WTC11 (cell line): ENCODE measurements at regions not wholly inside any gene's neighbourhood (a gene's known extent, or its start where the extent isn't known, plus 50 kb on each side); places are given as distances from the start of the nearest gene placed in this dataset.
"Not testable (repeated sequence)": the region's sequence is repeated elsewhere in the genome, so short reads cannot be mapped to it uniquely, and the experiment has no call there.

Source experiments
- ATAC-seq: fragments of 200-7000 bp; cut with Tn5 transposase; 2 replicates; pipeline ENCODE4 v1.10.0; 2021; ENCODE audit warnings: mild to moderate bottlenecking, moderate library complexity
- CTCF ChIA-PET: fragments of 300-600 bp; sonication (Branson Sonifier 250); formaldehyde crosslinking; loops from one replicate; lab custom pipeline; 2021; ENCODE audit warnings: antibody characterized with exemption; lab: Charles Lee
- POLR2A ChIA-PET: fragments of 350-600 bp; sonication (Branson Sonifier 250); formaldehyde crosslinking; loops from one replicate; lab custom pipeline; 2021; ENCODE audit warnings: antibody characterized with exemption; lab: Charles Lee
- DNase-seq: peaks from one replicate; pipeline ENCODE4 v3.0.0; 2021; ENCODE audit warnings: low spot score
- H3K27ac Mint-ChIP-seq: 2 replicates; pipeline ENCODE4 v1.8.0; 2021; ENCODE audit warnings: mixed read lengths
- H3K27me3 Mint-ChIP-seq: 2 replicates; pipeline ENCODE4 v1.8.0; 2021; ENCODE audit warnings: low read depth, mild to moderate bottlenecking, moderate library complexity, mixed read lengths
- H3K36me3 Mint-ChIP-seq: 2 replicates; pipeline ENCODE4 v1.8.0; 2021; ENCODE audit warnings: mixed read lengths
- H3K4me1 Mint-ChIP-seq: 2 replicates; pipeline ENCODE4 v1.8.0; 2022; ENCODE audit warnings: mixed read lengths
- H3K4me3 Mint-ChIP-seq: 2 replicates; pipeline ENCODE4 v1.8.0; 2021; ENCODE audit warnings: mild to moderate bottlenecking, moderate library complexity, mixed read lengths
- H3K9me3 Mint-ChIP-seq: 2 replicates; pipeline ENCODE4 v1.8.0; 2021; ENCODE audit warnings: mixed read lengths
- ATF2 ChIP-seq: sonication (generic); formaldehyde crosslinking; IDR thresholded peaks from 2 replicates; pipeline ENCODE4 v1.8.1; 2022; ENCODE audit warnings: low read depth, missing genetic modification reagents, borderline replicate concordance
- ATF3 ChIP-seq: sonication (generic); formaldehyde crosslinking; conservative IDR thresholded peaks from 2 replicates; pipeline ENCODE4 v1.8.1; 2022; ENCODE audit warnings: mild to moderate bottlenecking, missing genetic modification reagents
- ATF6 ChIP-seq: sonication (generic); formaldehyde crosslinking; IDR thresholded peaks from 2 replicates; pipeline ENCODE4 v1.8.1; 2023; ENCODE audit warnings: mild to moderate bottlenecking, missing genetic modification reagents
- EMX1 ChIP-seq: fragments of 250-450 bp; sonication (Bioruptor Pico); IDR thresholded peaks from 2 replicates; pipeline ENCODE4 v1.8.0; 2021; ENCODE audit warnings: mild to moderate bottlenecking
- FOXK1 ChIP-seq: sonication (generic); formaldehyde crosslinking; IDR thresholded peaks from 2 replicates; pipeline ENCODE4 v1.8.0; 2022; ENCODE audit warnings: mild to moderate bottlenecking, moderate library complexity, missing genetic modification reagents
- HMGXB4 ChIP-seq: sonication (generic); formaldehyde crosslinking; IDR thresholded peaks from 2 replicates; pipeline ENCODE4 v1.8.1; 2023; ENCODE audit warnings: mild to moderate bottlenecking, moderate library complexity, missing genetic modification reagents
- JAZF1 ChIP-seq: fragments of 250-450 bp; sonication (Bioruptor Pico); IDR thresholded peaks from 2 replicates; pipeline ENCODE4 v1.9.0; 2021; ENCODE audit warnings: moderate library complexity, mild to moderate bottlenecking, inconsistent platforms
- MXD4 ChIP-seq: fragments of 250-450 bp; sonication (Bioruptor Pico); IDR thresholded peaks from 2 replicates; pipeline ENCODE4 v1.8.0; 2021; ENCODE audit warnings: mild to moderate bottlenecking, moderate library complexity, borderline replicate concordance
- NFE2L1 ChIP-seq: sonication (generic); formaldehyde crosslinking; IDR thresholded peaks from 2 replicates; pipeline ENCODE4 v1.8.1; 2023; ENCODE audit warnings: missing genetic modification reagents
- RORB ChIP-seq: fragments of 250-450 bp; sonication (Bioruptor Pico); IDR thresholded peaks from 2 replicates; pipeline ENCODE4 v1.9.0; 2021; ENCODE audit warnings: mild to moderate bottlenecking
- SOX15 ChIP-seq: fragments of 250-450 bp; sonication (Bioruptor Pico); IDR thresholded peaks from 2 replicates; pipeline ENCODE4 v1.9.0; 2021; ENCODE audit warnings: mild to moderate bottlenecking
- TEAD4 ChIP-seq: sonication (generic); formaldehyde crosslinking; IDR thresholded peaks from 2 replicates; pipeline ENCODE4 v1.8.0; 2022; ENCODE audit warnings: mild to moderate bottlenecking, missing genetic modification reagents
- ZNF121 ChIP-seq: sonication (generic); formaldehyde crosslinking; IDR thresholded peaks from 2 replicates; pipeline ENCODE4 v1.8.0; 2023; ENCODE audit warnings: missing genetic modification reagents
- ZNF232 ChIP-seq: sonication (generic); formaldehyde crosslinking; IDR thresholded peaks from 2 replicates; pipeline ENCODE4 v1.8.0; 2022; ENCODE audit warnings: mild to moderate bottlenecking, missing genetic modification reagents
- TF ChIP-seq, protein P1 (sequence below): sonication (generic); formaldehyde crosslinking; IDR thresholded peaks from 2 replicates; pipeline ENCODE4 v1.8.0; 2022; ENCODE audit warnings: mild to moderate bottlenecking, missing genetic modification reagents
- TF ChIP-seq, protein P2 (sequence below): fragments of 250-450 bp; sonication (Bioruptor Pico); IDR thresholded peaks from 2 replicates; pipeline ENCODE4 v1.8.0; 2021; ENCODE audit warnings: mild to moderate bottlenecking
- TF ChIP-seq, protein P3 (sequence below): sonication (generic); formaldehyde crosslinking; IDR thresholded peaks from 2 replicates; pipeline ENCODE4 v1.8.1; 2022; ENCODE audit warnings: mild to moderate bottlenecking, missing genetic modification reagents, moderate library complexity, borderline replicate concordance

DNA sequence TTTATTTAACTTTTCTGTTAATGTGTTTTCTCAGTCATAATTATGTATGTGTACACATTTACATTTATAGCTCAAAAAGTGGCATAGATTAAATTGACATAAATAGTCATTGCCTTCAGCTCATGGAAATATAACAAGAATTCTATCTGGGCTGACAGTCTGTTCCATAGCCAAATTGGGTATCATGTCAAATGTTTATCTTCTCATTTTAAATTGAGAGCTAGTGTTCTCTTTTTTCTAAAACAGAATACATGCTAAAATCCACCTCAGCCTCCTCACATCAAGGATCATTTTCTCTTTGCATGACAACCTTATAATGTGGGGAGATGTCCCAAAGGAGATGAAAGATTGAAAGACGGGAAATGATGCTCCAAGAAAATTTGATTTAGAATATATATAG lies 144.1 kb upstream of the BCHE start (continued):
- TF ChIP-seq HMGXB4 (no peak), EMX1 (CRISPR knock-in tag) (no peak), TEAD4 (CRISPR knock-in tag) (no peak)
- TF ChIP-seq, protein P1, sequence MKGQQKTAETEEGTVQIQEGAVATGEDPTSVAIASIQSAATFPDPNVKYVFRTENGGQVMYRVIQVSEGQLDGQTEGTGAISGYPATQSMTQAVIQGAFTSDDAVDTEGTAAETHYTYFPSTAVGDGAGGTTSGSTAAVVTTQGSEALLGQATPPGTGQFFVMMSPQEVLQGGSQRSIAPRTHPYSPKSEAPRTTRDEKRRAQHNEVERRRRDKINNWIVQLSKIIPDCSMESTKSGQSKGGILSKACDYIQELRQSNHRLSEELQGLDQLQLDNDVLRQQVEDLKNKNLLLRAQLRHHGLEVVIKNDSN (CRISPR knock-in tag), result no peak

- H3K4me3 Mint-ChIP-seq, ATAC-seq, H3K27me3 Mint-ChIP-seq, DNase-seq, H3K9me3 Mint-ChIP-seq, H3K4me1 Mint-ChIP-seq, H3K27ac Mint-ChIP-seq, H3K36me3 Mint-ChIP-seq, POLR2A ChIA-PET, CTCF ChIA-PET: not testable (repeated sequence)
These were observed 123.6 kb upstream of the BCHE start for GRCh38 chr3:165960825-165961224.

- Mint-ChIP-seq H3K27me3 (no peaks in the 10 kb centered on the region), H3K4me3 (no peak overlapping the region), H3K4me1 (no peaks in the 10 kb centered on the region), H3K27ac (no peak overlapping the region), H3K9me3 (peaks cover 24% of the 10 kb centered on the region), H3K36me3 (no peaks in the 10 kb centered on the region)
- DNase-seq (no peak), ATAC-seq (no peak)
- CTCF ChIA-PET, result no interaction called here
- TF ChIP-seq ZNF232 (CRISPR knock-in tag) (no peak), ZNF121 (CRISPR knock-in tag) (no peak)
- POLR2A ChIA-PET, result no interaction called here
These were observed 116.9 kb upstream of the BCHE start for GRCh38 chr3:165954171-165954570.

DNA sequence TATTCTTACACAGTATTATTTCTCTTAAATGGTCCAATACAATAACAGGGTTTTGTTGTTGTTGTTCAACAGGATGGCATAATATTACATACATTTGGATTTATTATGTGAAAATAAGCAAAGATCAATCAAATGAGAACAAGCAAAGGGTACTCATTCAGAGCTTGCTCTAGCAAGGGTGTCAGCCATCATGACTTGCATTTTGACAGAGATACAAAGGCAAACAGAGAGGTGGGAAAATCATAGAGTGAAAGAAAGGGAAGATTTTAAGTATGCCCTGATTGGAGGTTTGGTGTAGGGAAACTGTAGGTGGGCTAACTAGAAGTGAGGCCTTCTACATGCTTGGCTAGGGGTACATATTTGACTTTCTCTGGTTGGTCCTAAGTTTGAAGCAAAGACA lies 109.1 kb upstream of the BCHE start:
- Mint-ChIP-seq H3K27me3 (no peaks in the 10 kb centered on the region), H3K27ac (no peak overlapping the region), H3K36me3 (no peaks in the 10 kb centered on the region), H3K9me3 (peaks cover 3% of the 10 kb centered on the region; the same call in 1 of the 2 replicates), H3K4me1 (no peaks in the 10 kb centered on the region), H3K4me3 (no peak overlapping the region)
- POLR2A ChIA-PET, result no interaction called here
- DNase-seq, result no peak
- CTCF ChIA-PET, result no interaction called here
- TF ChIP-seq, protein P2, sequence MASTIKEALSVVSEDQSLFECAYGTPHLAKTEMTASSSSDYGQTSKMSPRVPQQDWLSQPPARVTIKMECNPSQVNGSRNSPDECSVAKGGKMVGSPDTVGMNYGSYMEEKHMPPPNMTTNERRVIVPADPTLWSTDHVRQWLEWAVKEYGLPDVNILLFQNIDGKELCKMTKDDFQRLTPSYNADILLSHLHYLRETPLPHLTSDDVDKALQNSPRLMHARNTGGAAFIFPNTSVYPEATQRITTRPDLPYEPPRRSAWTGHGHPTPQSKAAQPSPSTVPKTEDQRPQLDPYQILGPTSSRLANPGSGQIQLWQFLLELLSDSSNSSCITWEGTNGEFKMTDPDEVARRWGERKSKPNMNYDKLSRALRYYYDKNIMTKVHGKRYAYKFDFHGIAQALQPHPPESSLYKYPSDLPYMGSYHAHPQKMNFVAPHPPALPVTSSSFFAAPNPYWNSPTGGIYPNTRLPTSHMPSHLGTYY, result no peak
- no peak for TF ChIP-seq JAZF1 (CRISPR knock-in tag)
- TF ChIP-seq, protein P3, sequence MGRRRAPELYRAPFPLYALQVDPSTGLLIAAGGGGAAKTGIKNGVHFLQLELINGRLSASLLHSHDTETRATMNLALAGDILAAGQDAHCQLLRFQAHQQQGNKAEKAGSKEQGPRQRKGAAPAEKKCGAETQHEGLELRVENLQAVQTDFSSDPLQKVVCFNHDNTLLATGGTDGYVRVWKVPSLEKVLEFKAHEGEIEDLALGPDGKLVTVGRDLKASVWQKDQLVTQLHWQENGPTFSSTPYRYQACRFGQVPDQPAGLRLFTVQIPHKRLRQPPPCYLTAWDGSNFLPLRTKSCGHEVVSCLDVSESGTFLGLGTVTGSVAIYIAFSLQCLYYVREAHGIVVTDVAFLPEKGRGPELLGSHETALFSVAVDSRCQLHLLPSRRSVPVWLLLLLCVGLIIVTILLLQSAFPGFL (CRISPR knock-in tag), result no peak
- no peak for ATAC-seq

GRCh38 chr3:165938986-165939540 lies 101.8 kb upstream of the BCHE start:
- H3K27me3 Mint-ChIP-seq, result no peaks in the 10 kb centered on the region
- DNase-seq (no peak), ATAC-seq (no peak)
- H3K4me3 Mint-ChIP-seq, result no peak overlapping the region
- H3K4me1 Mint-ChIP-seq, result peaks cover 3% of the 10 kb centered on the region; the same call in 1 of the 2 replicates
- CTCF ChIA-PET, result no interaction called here
- H3K36me3 Mint-ChIP-seq, result peaks cover 17% of the 10 kb centered on the region
- H3K9me3 Mint-ChIP-seq, result peaks cover 20% of the 10 kb centered on the region
- H3K27ac Mint-ChIP-seq, result no peak overlapping the region
- POLR2A ChIA-PET, result no interaction called here
- TF ChIP-seq MXD4 (CRISPR knock-in tag), result no peak
- TF ChIP-seq SOX15 (CRISPR knock-in tag), result no peak
- no peak for TF ChIP-seq TEAD4 (CRISPR knock-in tag)
- TF ChIP-seq NFE2L1, result no peak
- no peak for TF ChIP-seq RORB (CRISPR knock-in tag)
- TF ChIP-seq ATF3, result no peak
- no peak for TF ChIP-seq FOXK1 (CRISPR knock-in tag)
- no peak for TF ChIP-seq ATF6
- TF ChIP-seq ATF2 (CRISPR knock-in tag), result no peak
